DND-41 (cell line): ENCODE measurements at regions not wholly inside any gene's neighbourhood (a gene's known extent, or its start where the extent isn't known, plus 50 kb on each side); places are given as distances from the start of the nearest gene placed in this dataset.

Experiments
- CTCF ChIP-seq: IDR thresholded peaks from 2 replicates; pipeline ENCODE4 v1.5.1; 2012; ENCODE audit warnings: borderline replicate concordance, low read length, moderate library complexity, mild to moderate bottlenecking; ENCODE audit not compliant: poor library complexity, severe bottlenecking; ENCODE audit errors: extremely low read depth
- EZH2 ChIP-seq: IDR thresholded peaks from 3 replicates; pipeline ENCODE4 v1.6.1; 2012; ENCODE audit warnings: borderline replicate concordance, low read depth, mild to moderate bottlenecking, moderate library complexity, low read length, inconsistent platforms; ENCODE audit not compliant: severe bottlenecking

DNA sequence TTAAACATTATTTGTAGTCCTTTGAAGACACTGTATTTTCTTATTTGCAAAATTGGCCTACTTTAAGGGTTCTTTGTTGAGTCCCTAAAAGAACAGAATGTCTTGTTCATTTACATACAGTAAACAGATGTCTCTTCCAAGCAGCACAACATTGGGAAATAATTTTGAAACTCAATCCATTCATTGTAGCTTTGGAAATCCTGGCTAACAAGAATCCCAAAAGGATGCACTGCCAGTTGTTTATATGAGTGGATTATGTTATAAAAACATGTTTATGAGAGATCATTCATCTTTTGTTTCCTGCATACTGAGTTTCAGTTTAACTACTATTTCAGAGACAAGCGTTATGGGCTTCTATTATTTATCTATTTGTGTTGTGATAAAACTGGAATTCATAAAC lies 499.3 kb downstream of the PID1 start:
- TF ChIP-seq EZH2 = no peak
- TF ChIP-seq CTCF = no peak
